WTC11 (cell line): ENCODE measurements at regions not wholly inside any gene's neighbourhood (a gene's known extent, or its start where the extent isn't known, plus 50 kb on each side); places are given as distances from the start of the nearest gene placed in this dataset.

Experiments used
- ATAC-seq: fragments of 200-7000 bp; cut with Tn5 transposase; 2 replicates; pipeline ENCODE4 v1.10.0; 2021; ENCODE audit warnings: mild to moderate bottlenecking, moderate library complexity
- CTCF ChIA-PET: fragments of 300-600 bp; sonication (Branson Sonifier 250); formaldehyde crosslinking; loops from one replicate; lab custom pipeline; 2021; ENCODE audit warnings: antibody characterized with exemption; lab: Charles Lee
- POLR2A ChIA-PET: fragments of 350-600 bp; sonication (Branson Sonifier 250); formaldehyde crosslinking; loops from one replicate; lab custom pipeline; 2021; ENCODE audit warnings: antibody characterized with exemption; lab: Charles Lee
- DNase-seq: peaks from one replicate; pipeline ENCODE4 v3.0.0; 2021; ENCODE audit warnings: low spot score
- H3K27ac Mint-ChIP-seq: 2 replicates; pipeline ENCODE4 v1.8.0; 2021; ENCODE audit warnings: mixed read lengths
- H3K27me3 Mint-ChIP-seq: 2 replicates; pipeline ENCODE4 v1.8.0; 2021; ENCODE audit warnings: low read depth, mild to moderate bottlenecking, moderate library complexity, mixed read lengths
- H3K36me3 Mint-ChIP-seq: 2 replicates; pipeline ENCODE4 v1.8.0; 2021; ENCODE audit warnings: mixed read lengths
- H3K4me1 Mint-ChIP-seq: 2 replicates; pipeline ENCODE4 v1.8.0; 2022; ENCODE audit warnings: mixed read lengths
- H3K4me3 Mint-ChIP-seq: 2 replicates; pipeline ENCODE4 v1.8.0; 2021; ENCODE audit warnings: mild to moderate bottlenecking, moderate library complexity, mixed read lengths
- H3K9me3 Mint-ChIP-seq: 2 replicates; pipeline ENCODE4 v1.8.0; 2021; ENCODE audit warnings: mixed read lengths
- ATF6 ChIP-seq: sonication (generic); formaldehyde crosslinking; IDR thresholded peaks from 2 replicates; pipeline ENCODE4 v1.8.1; 2023; ENCODE audit warnings: mild to moderate bottlenecking, missing genetic modification reagents
- CREM ChIP-seq: sonication (generic); formaldehyde crosslinking; IDR thresholded peaks from 2 replicates; pipeline ENCODE4 v1.8.1; 2022; ENCODE audit warnings: mild to moderate bottlenecking, missing genetic modification reagents, moderate library complexity
- ELF4 ChIP-seq: sonication (generic); formaldehyde crosslinking; IDR thresholded peaks from 2 replicates; pipeline ENCODE4 v1.8.1; 2022; ENCODE audit warnings: low read depth, mild to moderate bottlenecking, moderate library complexity, missing genetic modification reagents
- ERG ChIP-seq: fragments of 250-450 bp; sonication (Bioruptor Pico); IDR thresholded peaks from 2 replicates; pipeline ENCODE4 v1.8.0; 2021; ENCODE audit warnings: mild to moderate bottlenecking
- IRF2 ChIP-seq: sonication (generic); formaldehyde crosslinking; IDR thresholded peaks from 2 replicates; pipeline ENCODE4 v1.8.0; 2022; ENCODE audit warnings: low read depth, missing genetic modification reagents, borderline replicate concordance
- MXD4 ChIP-seq: fragments of 250-450 bp; sonication (Bioruptor Pico); IDR thresholded peaks from 2 replicates; pipeline ENCODE4 v1.8.0; 2021; ENCODE audit warnings: mild to moderate bottlenecking, moderate library complexity, borderline replicate concordance
- NFE2L1 ChIP-seq: sonication (generic); formaldehyde crosslinking; IDR thresholded peaks from 2 replicates; pipeline ENCODE4 v1.8.1; 2023; ENCODE audit warnings: missing genetic modification reagents
- NR2C2 ChIP-seq: sonication (generic); formaldehyde crosslinking; IDR thresholded peaks from 2 replicates; pipeline ENCODE4 v1.8.0; 2022; ENCODE audit warnings: mild to moderate bottlenecking, missing genetic modification reagents
- NR3C1 ChIP-seq: sonication (generic); formaldehyde crosslinking; conservative IDR thresholded peaks from 2 replicates; pipeline ENCODE4 v1.8.1; 2023; ENCODE audit warnings: low read depth, mild to moderate bottlenecking, missing genetic modification reagents
- OVOL2 ChIP-seq: fragments of 250-450 bp; sonication (Bioruptor Pico); IDR thresholded peaks from 2 replicates; pipeline ENCODE4 v1.9.0; 2021; ENCODE audit warnings: mild to moderate bottlenecking, borderline replicate concordance
- RELA ChIP-seq: sonication (generic); formaldehyde crosslinking; IDR thresholded peaks from 2 replicates; pipeline ENCODE4 v1.8.1; 2022; ENCODE audit warnings: missing genetic modification reagents, mild to moderate bottlenecking, borderline replicate concordance
- SMAD3 ChIP-seq: sonication (generic); formaldehyde crosslinking; IDR thresholded peaks from 2 replicates; pipeline ENCODE4 v1.8.0; 2022; ENCODE audit warnings: missing genetic modification reagents, mild to moderate bottlenecking, borderline replicate concordance
- SMAD4 ChIP-seq: sonication (generic); formaldehyde crosslinking; IDR thresholded peaks from 2 replicates; pipeline ENCODE4 v1.8.0; 2022; ENCODE audit warnings: mild to moderate bottlenecking, missing genetic modification reagents
- SP1 ChIP-seq: sonication (generic); formaldehyde crosslinking; conservative IDR thresholded peaks from 2 replicates; pipeline ENCODE4 v1.8.1; 2022; ENCODE audit warnings: missing genetic modification reagents
- TCF7 ChIP-seq: sonication (generic); formaldehyde crosslinking; IDR thresholded peaks from 2 replicates; pipeline ENCODE4 v1.8.0; 2022; ENCODE audit warnings: mild to moderate bottlenecking, low read depth, missing genetic modification reagents, moderate library complexity
- USF2 ChIP-seq: sonication (generic); formaldehyde crosslinking; IDR thresholded peaks from 2 replicates; pipeline ENCODE4 v1.8.1; 2023; ENCODE audit warnings: mild to moderate bottlenecking, missing genetic modification reagents, moderate library complexity
- ZNF138 ChIP-seq: sonication (generic); formaldehyde crosslinking; conservative IDR thresholded peaks from 2 replicates; pipeline ENCODE4 v1.8.1; 2022; ENCODE audit warnings: mild to moderate bottlenecking, moderate library complexity, missing genetic modification reagents
- ZNF423 ChIP-seq: fragments of 250-450 bp; sonication (Bioruptor Pico); IDR thresholded peaks from 2 replicates; pipeline ENCODE4 v2.1.2; 2022; ENCODE audit warnings: mild to moderate bottlenecking, moderate library complexity
- ZNF512 ChIP-seq: sonication (generic); formaldehyde crosslinking; IDR thresholded peaks from 2 replicates; pipeline ENCODE4 v1.8.1; 2022; ENCODE audit warnings: missing genetic modification reagents, borderline replicate concordance
- TF ChIP-seq, protein P1 (sequence below): sonication (generic); formaldehyde crosslinking; IDR thresholded peaks from 2 replicates; pipeline ENCODE4 v1.8.0; 2022; ENCODE audit warnings: mild to moderate bottlenecking, missing genetic modification reagents
- TF ChIP-seq, protein P2 (sequence below): fragments of 250-450 bp; sonication (Bioruptor Pico); IDR thresholded peaks from 2 replicates; pipeline ENCODE4 v1.9.0; 2021; ENCODE audit warnings: moderate library complexity, mild to moderate bottlenecking, inconsistent platforms, borderline replicate concordance
- TF ChIP-seq, protein P3 (sequence below): sonication (generic); formaldehyde crosslinking; IDR thresholded peaks from 2 replicates; pipeline ENCODE4 v1.8.0; 2023; ENCODE audit warnings: missing genetic modification reagents
- TF ChIP-seq, protein P4 (sequence below): fragments of 250-450 bp; sonication (Bioruptor Pico); IDR thresholded peaks from 2 replicates; pipeline ENCODE4 v2.1.2; 2022; ENCODE audit warnings: mild to moderate bottlenecking, moderate library complexity

DNA sequence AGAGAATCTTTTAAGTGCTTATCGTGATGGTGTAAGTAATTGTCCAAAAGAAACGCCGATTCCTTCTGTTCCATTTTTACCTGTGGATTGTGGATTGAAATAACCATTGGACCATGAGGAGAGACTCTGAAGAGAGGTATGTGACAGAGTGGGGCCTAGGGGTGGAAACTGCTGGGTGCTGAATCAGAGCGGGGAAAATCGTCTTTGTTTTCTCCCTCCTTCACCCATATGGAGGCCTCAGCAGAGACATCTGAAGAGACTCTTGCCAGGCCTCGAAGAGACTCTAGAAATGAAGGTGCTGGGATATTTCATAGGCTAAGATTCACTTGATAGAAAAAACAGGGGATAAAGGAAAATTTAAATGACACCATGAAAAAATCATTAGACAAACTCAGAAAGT is 1327.0 kb downstream of the BRINP3 start:
- no peaks in the 10 kb centered on the region for H3K4me1 Mint-ChIP-seq
- no peaks in the 10 kb centered on the region for H3K36me3 Mint-ChIP-seq
- POLR2A ChIA-PET: no interaction called here
- no peak for DNase-seq
- H3K27me3 Mint-ChIP-seq: no peaks in the 10 kb centered on the region
- H3K27ac Mint-ChIP-seq: no peak overlapping the region
- CTCF ChIA-PET: interaction anchor here (1.7 kb wide), 1 partner anchor 369 kb away, joined by 16 read pairs; no protein-coding TSS in a partner anchor
- no peak for TF ChIP-seq SMAD3 (CRISPR knock-in tag)
- no peak for TF ChIP-seq NR3C1 (CRISPR knock-in tag)
- TF ChIP-seq NFE2L1: no peak
- TF ChIP-seq IRF2 (CRISPR knock-in tag): no peak
- no peak for TF ChIP-seq ZNF138 (CRISPR knock-in tag)
- TF ChIP-seq ZNF512 (CRISPR knock-in tag): no peak
- TF ChIP-seq CREM (CRISPR knock-in tag): no peak
- TF ChIP-seq SP1 (CRISPR knock-in tag): no peak
- TF ChIP-seq, protein P1, sequence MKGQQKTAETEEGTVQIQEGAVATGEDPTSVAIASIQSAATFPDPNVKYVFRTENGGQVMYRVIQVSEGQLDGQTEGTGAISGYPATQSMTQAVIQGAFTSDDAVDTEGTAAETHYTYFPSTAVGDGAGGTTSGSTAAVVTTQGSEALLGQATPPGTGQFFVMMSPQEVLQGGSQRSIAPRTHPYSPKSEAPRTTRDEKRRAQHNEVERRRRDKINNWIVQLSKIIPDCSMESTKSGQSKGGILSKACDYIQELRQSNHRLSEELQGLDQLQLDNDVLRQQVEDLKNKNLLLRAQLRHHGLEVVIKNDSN (CRISPR knock-in tag): no peak
- no peak for TF ChIP-seq ZNF423 (CRISPR knock-in tag)
- no peak for ATAC-seq
- H3K9me3 Mint-ChIP-seq: no peaks in the 10 kb centered on the region
- no peak overlapping the region for H3K4me3 Mint-ChIP-seq

DNA sequence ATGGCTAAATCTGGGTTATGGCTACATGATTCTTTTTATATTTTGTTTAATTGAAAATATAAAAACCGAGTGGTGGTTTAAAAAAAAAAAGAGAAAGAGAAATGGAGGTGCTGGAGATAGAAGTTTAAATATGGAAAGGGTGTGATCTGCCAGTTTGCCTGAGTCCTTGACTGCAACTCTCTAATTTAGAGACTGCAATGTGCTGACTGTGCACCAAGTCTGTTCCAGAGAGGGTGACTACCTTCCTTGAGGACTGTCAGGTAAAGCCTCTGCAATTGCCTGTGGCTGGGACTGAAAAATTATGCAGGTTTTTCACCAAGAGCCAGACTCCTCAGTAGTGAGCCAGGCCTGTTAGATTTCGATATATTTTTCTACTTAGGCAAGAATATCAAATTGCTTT is 1326.3 kb downstream of the BRINP3 start:
- Mint-ChIP-seq H3K4me1 (no peaks in the 10 kb centered on the region), H3K36me3 (no peaks in the 10 kb centered on the region), H3K9me3 (no peaks in the 10 kb centered on the region), H3K27me3 (no peaks in the 10 kb centered on the region), H3K27ac (no peak overlapping the region), H3K4me3 (no peak overlapping the region)
- no peak for ATAC-seq
- no peak for DNase-seq
- CTCF ChIA-PET: no interaction called here
- TF ChIP-seq, protein P2, sequence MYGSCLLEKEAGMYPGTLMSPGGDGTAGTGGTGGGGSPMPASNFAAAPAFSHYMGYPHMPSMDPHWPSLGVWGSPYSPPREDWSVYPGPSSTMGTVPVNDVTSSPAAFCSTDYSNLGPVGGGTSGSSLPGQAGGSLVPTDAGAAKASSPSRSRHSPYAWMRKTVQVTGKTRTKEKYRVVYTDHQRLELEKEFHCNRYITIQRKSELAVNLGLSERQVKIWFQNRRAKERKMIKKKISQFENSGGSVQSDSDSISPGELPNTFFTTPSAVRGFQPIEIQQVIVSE: no peak
- TF ChIP-seq, protein P3, sequence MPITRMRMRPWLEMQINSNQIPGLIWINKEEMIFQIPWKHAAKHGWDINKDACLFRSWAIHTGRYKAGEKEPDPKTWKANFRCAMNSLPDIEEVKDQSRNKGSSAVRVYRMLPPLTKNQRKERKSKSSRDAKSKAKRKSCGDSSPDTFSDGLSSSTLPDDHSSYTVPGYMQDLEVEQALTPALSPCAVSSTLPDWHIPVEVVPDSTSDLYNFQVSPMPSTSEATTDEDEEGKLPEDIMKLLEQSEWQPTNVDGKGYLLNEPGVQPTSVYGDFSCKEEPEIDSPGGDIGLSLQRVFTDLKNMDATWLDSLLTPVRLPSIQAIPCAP (CRISPR knock-in tag): no peak
- TF ChIP-seq TCF7 (no peak), ERG (CRISPR knock-in tag) (no peak), RELA (CRISPR knock-in tag) (no peak), NR2C2 (CRISPR knock-in tag) (no peak), ELF4 (CRISPR knock-in tag) (no peak), SMAD4 (CRISPR knock-in tag) (no peak), ZNF512 (CRISPR knock-in tag) (no peak), ATF6 (no peak), USF2 (no peak), MXD4 (no peak), OVOL2 (CRISPR knock-in tag) (no peak)
- TF ChIP-seq, protein P4, sequence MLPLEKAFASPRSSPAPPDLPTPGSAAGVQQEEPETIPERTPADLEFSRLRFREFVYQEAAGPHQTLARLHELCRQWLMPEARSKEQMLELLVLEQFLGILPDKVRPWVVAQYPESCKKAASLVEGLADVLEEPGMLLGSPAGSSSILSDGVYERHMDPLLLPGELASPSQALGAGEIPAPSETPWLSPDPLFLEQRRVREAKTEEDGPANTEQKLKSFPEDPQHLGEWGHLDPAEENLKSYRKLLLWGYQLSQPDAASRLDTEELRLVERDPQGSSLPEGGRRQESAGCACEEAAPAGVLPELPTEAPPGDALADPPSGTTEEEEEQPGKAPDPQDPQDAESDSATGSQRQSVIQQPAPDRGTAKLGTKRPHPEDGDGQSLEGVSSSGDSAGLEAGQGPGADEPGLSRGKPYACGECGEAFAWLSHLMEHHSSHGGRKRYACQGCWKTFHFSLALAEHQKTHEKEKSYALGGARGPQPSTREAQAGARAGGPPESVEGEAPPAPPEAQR (CRISPR knock-in tag): no peak
- POLR2A ChIA-PET: no interaction called here
